Body of pancreas (tissue), 4 donors: ENCODE measurements at regions not wholly inside any gene's neighbourhood (a gene's known extent, or its start where the extent isn't known, plus 50 kb on each side); places are given as distances from the start of the nearest gene placed in this dataset.

Experiments used
- CTCF ChIP-seq, 7 experiments: fragments of 450-650 bp in 4 of 7; fragments of 200-600 bp in 3 of 7; sonication (generic) in 3 of 7; IDR thresholded peaks; one replicate each; pipeline ENCODE4 v1.5.1; 2016 to 2019; ENCODE audit warnings: antibody characterized with exemption in 7 of 7
- POLR2A ChIP-seq, 3 donors: fragments of 450-650 bp; IDR thresholded peaks; one replicate each; pipeline ENCODE4 v1.6.1; 2016; ENCODE audit warnings: antibody characterized with exemption in 3 of 3, mild to moderate bottlenecking in 2 of 3

GRCh38 chr15:29433050-29433318 is 163.4 kb upstream of the NSMCE3 start:
- no peak for TF ChIP-seq CTCF (IDR thresholded peaks at IDR 0.05)
- no peak for TF ChIP-seq POLR2A (IDR thresholded peaks at IDR 0.05)
